Esophagus squamous epithelium (tissue), 4 donors: ENCODE measurements at regions not wholly inside any gene's neighbourhood (a gene's known extent, or its start where the extent isn't known, plus 50 kb on each side); places are given as distances from the start of the nearest gene placed in this dataset.

Experiments used
- CTCF ChIP-seq, 6 experiments: fragments of 450-650 bp in 4 of 6; fragments of 200-600 bp in 2 of 6; sonication (generic) in 2 of 6; IDR thresholded peaks; one replicate each; pipeline ENCODE4 v1.5.1; 2016 to 2019; ENCODE audit warnings: antibody characterized with exemption in 6 of 6, mild to moderate bottlenecking in 4 of 6, moderate library complexity in 4 of 6
- POLR2A ChIP-seq, 4 donors: fragments of 450-650 bp; IDR thresholded peaks; one replicate each; pipeline ENCODE4 v1.6.1; 2017; ENCODE audit warnings: antibody characterized with exemption in 4 of 4, mild to moderate bottlenecking in 4 of 4, moderate library complexity in 3 of 4

GRCh38 chr5:85148701-85149100 is 764.0 kb upstream of the EDIL3 start:
- TF ChIP-seq CTCF (IDR thresholded peaks at IDR 0.05) (no peak), POLR2A (IDR thresholded peaks at IDR 0.05) (no peak)
